GM12878 (cell line): ENCODE measurements at regions not wholly inside any gene's neighbourhood (a gene's known extent, or its start where the extent isn't known, plus 50 kb on each side); places are given as distances from the start of the nearest gene placed in this dataset.

Experiments used
- ATAC-seq: fragments of 200-7000 bp; cut with Tn5 transposase; 3 replicates; pipeline ENCODE4 v1.9.1; 2020; ENCODE audit warnings: mild to moderate bottlenecking, moderate library complexity
- BruUV-seq: library from RNA; stranded (reverse); fragments of 400-500 nt; replicated peaks from 2 replicates; lab custom pipeline; 2021; lab: Mats Ljungman, UMichigan
- CTCF ChIA-PET: fragments of 300-600 bp; sonication (Branson Sonifier 250); formaldehyde crosslinking; extraction: SDS; loops from one replicate; lab custom pipeline; 2021; ENCODE audit warnings: inconsistent platforms; lab: Yijun Ruan, JAX
- POLR2A ChIA-PET: fragments of 350-600 bp; formaldehyde crosslinking; extraction: SDS; loops from one replicate; lab custom pipeline; 2021; ENCODE audit warnings: inconsistent platforms; lab: Charles Lee
- RAD21 ChIA-PET: fragments of 300-600 bp; sonication (Branson Sonifier 250); formaldehyde crosslinking; loops from one replicate; lab custom pipeline; 2023; ENCODE audit warnings: antibody characterized with exemption; ENCODE audit not compliant: unreplicated experiment; lab: Charles Lee
- SMC1A ChIA-PET: fragments of 300-600 bp; sonication (Branson Sonifier 250); formaldehyde crosslinking; loops from one replicate; lab custom pipeline; 2023; ENCODE audit not compliant: unreplicated experiment, uncharacterized antibody; lab: Charles Lee
- DNase-seq: peaks from one replicate; pipeline ENCODE4 v3.0.0-alpha.2; 2011; ENCODE audit warnings: low read depth, low spot score
- FAIRE-seq: peaks from 3 replicates; lab custom pipeline; 2011; peaks lifted over from hg19 to GRCh38; lab: Jason Lieb, UNC
- H2AFZ ChIP-seq: 2 replicates; pipeline ENCODE4 v1.6.0; 2011; ENCODE audit warnings: low read depth, low read length, control low read depth; ENCODE audit not compliant: control insufficient read depth
- H3K27ac ChIP-seq: 2 replicates; pipeline ENCODE4 v1.5.1; 2011; ENCODE audit warnings: control low read depth; ENCODE audit not compliant: control insufficient read depth, insufficient read depth
- H3K27me3 ChIP-seq, 2 experiments: replicated peaks in 1 of 2; 2 replicates each; pipeline versions ENCODE4 v1.6.0 to v1.6.1; 2011; ENCODE audit warnings: low read length in 1 of 2; ENCODE audit not compliant: control insufficient read depth in 2 of 2, insufficient read depth in 2 of 2
- H3K36me3 ChIP-seq, 2 experiments: 2 replicates each; pipeline ENCODE4 v1.5.1; 2011; ENCODE audit warnings: low read length in 1 of 2; ENCODE audit not compliant: control insufficient read depth in 2 of 2, insufficient read depth in 2 of 2
- H3K4me1 ChIP-seq: 2 replicates; pipeline ENCODE4 v1.6.1; 2011; ENCODE audit warnings: mild to moderate bottlenecking, low read length, moderate library complexity, mixed read lengths; ENCODE audit not compliant: control insufficient read depth, insufficient read depth
- H3K4me2 ChIP-seq: 2 replicates; pipeline ENCODE4 v1.6.0; 2011; ENCODE audit warnings: control low read depth; ENCODE audit not compliant: control insufficient read depth, insufficient read depth
- H3K4me3 ChIP-seq: fragments of 200-600 bp; sonication (generic); 2 replicates; pipeline ENCODE4 v1.5.1; 2016
- H3K79me2 ChIP-seq: 2 replicates; pipeline ENCODE4 v1.6.0; 2011; ENCODE audit warnings: low read length; ENCODE audit not compliant: control insufficient read depth, insufficient read depth
- H3K9ac ChIP-seq: 2 replicates; pipeline ENCODE4 v1.8.0; 2011; ENCODE audit warnings: low read length, control low read depth, mixed read lengths; ENCODE audit not compliant: control insufficient read depth, insufficient read depth
- H3K9me3 ChIP-seq: replicated peaks from 3 replicates; pipeline ENCODE4 v1.5.1; 2011; ENCODE audit warnings: mild to moderate bottlenecking, low read length; ENCODE audit not compliant: control insufficient read depth, insufficient read depth
- H4K20me1 ChIP-seq: 2 replicates; pipeline ENCODE4 v1.6.0; 2011; ENCODE audit not compliant: control insufficient read depth, insufficient read depth
- IRF5 ChIP-seq: fragments of 450-650 bp; IDR thresholded peaks from 2 replicates; pipeline ENCODE4 v1.6.1; 2017; ENCODE audit warnings: borderline replicate concordance
- NR2C2 ChIP-seq: IDR thresholded peaks from 2 replicates; pipeline ENCODE4 v1.6.1; 2011; ENCODE audit warnings: borderline replicate concordance, low read depth; ENCODE audit not compliant: control insufficient read depth, insufficient read length
- PKNOX1 ChIP-seq: fragments of 450-650 bp; IDR thresholded peaks from 2 replicates; pipeline ENCODE4 v1.6.1; 2016; ENCODE audit warnings: mild to moderate bottlenecking
- POU2F2 ChIP-seq: IDR thresholded peaks from 3 replicates; pipeline ENCODE4 v1.6.1; 2011; ENCODE audit warnings: low read depth, mild to moderate bottlenecking, low read length, borderline replicate concordance
- RAD21 ChIP-seq: IDR thresholded peaks from 2 replicates; pipeline ENCODE4 v1.6.1; 2011; ENCODE audit warnings: mild to moderate bottlenecking, low read depth, low read length, moderate library complexity; ENCODE audit not compliant: insufficient read depth
- RFX5 ChIP-seq: IDR thresholded peaks from 2 replicates; pipeline ENCODE4 v1.6.1; 2011; ENCODE audit warnings: low read depth, low read length, improper control_type of control experiment
- SMAD1 ChIP-seq: fragments of 450-650 bp; IDR thresholded peaks from 2 replicates; pipeline ENCODE4 v1.6.1; 2018; ENCODE audit warnings: mild to moderate bottlenecking, low read depth; ENCODE audit not compliant: partially characterized antibody
- SMC3 ChIP-seq: IDR thresholded peaks from 2 replicates; pipeline ENCODE4 v1.6.1; 2011; ENCODE audit warnings: low read length, improper control_type of control experiment, borderline replicate concordance
- SUZ12 ChIP-seq: fragments of 200-600 bp; sonication (generic); IDR thresholded peaks from one replicate; pipeline ENCODE4 v1.6.1; 2018; ENCODE audit warnings: antibody characterized with exemption, mild to moderate bottlenecking; ENCODE audit not compliant: unreplicated experiment
- TAF1 ChIP-seq: IDR thresholded peaks from 2 replicates; pipeline ENCODE4 v1.6.1; 2011; ENCODE audit warnings: mild to moderate bottlenecking, low read depth, low read length, borderline replicate concordance
- YBX1 ChIP-seq: fragments of 450-650 bp; IDR thresholded peaks from 2 replicates; pipeline ENCODE4 v1.6.1; 2016; ENCODE audit warnings: antibody characterized with exemption
- ZNF274 ChIP-seq: IDR thresholded peaks from one replicate; pipeline ENCODE4 v1.8.0; 2011; ENCODE audit not compliant: insufficient read length, insufficient read depth
- WGBS: methylation state at CpG from one replicate; pipeline ENCODE4 v1.1.6; 2016; ENCODE audit warnings: low lambda C conversion rate; ENCODE audit not compliant: insufficient replicate concordance, insufficient coverage; ENCODE audit errors: missing lambda C conversion rate; 5-methylcytosine and 5-hydroxymethylcytosine counted together
- in situ Hi-C: fragments of 300-500 bp; cut with MboI; formaldehyde crosslinking; loops from 9 replicates; pipeline ENCODE4 v1.14.3; 2018; ENCODE audit warnings: mixed read lengths
- intact Hi-C: fragments of 100-400 bp; cut with micrococcal nuclease; formaldehyde crosslinking; loops from one replicate; pipeline ENCODE4 v1.14.2; 2022; ENCODE audit not compliant: unreplicated experiment
- TF ChIP-seq, protein P1 (sequence below): IDR thresholded peaks from 2 replicates; pipeline ENCODE4 v1.6.1; 2011; ENCODE audit warnings: mild to moderate bottlenecking, low read depth, low read length, moderate library complexity; ENCODE audit not compliant: insufficient replicate concordance
- TF ChIP-seq, protein P2 (sequence below): fragments of 450-650 bp; IDR thresholded peaks from 2 replicates; pipeline ENCODE4 v1.6.1; 2017; ENCODE audit warnings: antibody characterized with exemption, mild to moderate bottlenecking, moderate library complexity
- TF ChIP-seq, protein P3 (sequence below): fragments of 450-650 bp; IDR thresholded peaks from 2 replicates; pipeline ENCODE4 v1.6.1; 2017; ENCODE audit warnings: mild to moderate bottlenecking, moderate library complexity

- BruUV-seq: no TSS peak
- ChIA-PET RAD21 (no interaction called here), POLR2A (no interaction called here), CTCF (no interaction called here), SMC1A (no interaction called here)
- Histone ChIP-seq H3K79me2 (no peaks in the 10 kb centered on the region), H3K36me3 (no peaks in the 10 kb centered on the region), H3K9ac (no peak overlapping the region), H3K4me1 (no peaks in the 10 kb centered on the region), H2AFZ (no peak overlapping the region), H4K20me1 (no peaks in the 10 kb centered on the region), H3K9me3 (no peaks in the 10 kb centered on the region), H3K4me2 (no peak overlapping the region), H3K4me3 (no peak overlapping the region), H3K27me3 (no peaks in the 10 kb centered on the region), H3K27ac (no peak overlapping the region)
- 14% methylated on average over 3 of the region's 3 CpGs for WGBS
- no peak for FAIRE-seq
- in situ Hi-C loops (no loop called here), intact Hi-C loops (no loop called here)
- DNase-seq: no peak
- ATAC-seq: no peak
- no peak for TF ChIP-seq SMC3
- TF ChIP-seq SMAD1: no peak
- TF ChIP-seq POU2F2: no peak
- TF ChIP-seq NR2C2: no peak
- TF ChIP-seq ZNF274: no peak
- TF ChIP-seq YBX1: no peak
- TF ChIP-seq IRF5: no peak
- no peak for TF ChIP-seq TAF1
- TF ChIP-seq PKNOX1: no peak
- no peak for TF ChIP-seq SUZ12
- TF ChIP-seq, protein P1, sequence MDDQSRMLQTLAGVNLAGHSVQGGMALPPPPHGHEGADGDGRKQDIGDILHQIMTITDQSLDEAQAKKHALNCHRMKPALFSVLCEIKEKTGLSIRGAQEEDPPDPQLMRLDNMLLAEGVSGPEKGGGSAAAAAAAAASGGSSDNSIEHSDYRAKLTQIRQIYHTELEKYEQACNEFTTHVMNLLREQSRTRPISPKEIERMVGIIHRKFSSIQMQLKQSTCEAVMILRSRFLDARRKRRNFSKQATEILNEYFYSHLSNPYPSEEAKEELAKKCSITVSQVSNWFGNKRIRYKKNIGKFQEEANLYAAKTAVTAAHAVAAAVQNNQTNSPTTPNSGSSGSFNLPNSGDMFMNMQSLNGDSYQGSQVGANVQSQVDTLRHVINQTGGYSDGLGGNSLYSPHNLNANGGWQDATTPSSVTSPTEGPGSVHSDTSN: no peak
- TF ChIP-seq RFX5: no peak
- TF ChIP-seq, protein P2, sequence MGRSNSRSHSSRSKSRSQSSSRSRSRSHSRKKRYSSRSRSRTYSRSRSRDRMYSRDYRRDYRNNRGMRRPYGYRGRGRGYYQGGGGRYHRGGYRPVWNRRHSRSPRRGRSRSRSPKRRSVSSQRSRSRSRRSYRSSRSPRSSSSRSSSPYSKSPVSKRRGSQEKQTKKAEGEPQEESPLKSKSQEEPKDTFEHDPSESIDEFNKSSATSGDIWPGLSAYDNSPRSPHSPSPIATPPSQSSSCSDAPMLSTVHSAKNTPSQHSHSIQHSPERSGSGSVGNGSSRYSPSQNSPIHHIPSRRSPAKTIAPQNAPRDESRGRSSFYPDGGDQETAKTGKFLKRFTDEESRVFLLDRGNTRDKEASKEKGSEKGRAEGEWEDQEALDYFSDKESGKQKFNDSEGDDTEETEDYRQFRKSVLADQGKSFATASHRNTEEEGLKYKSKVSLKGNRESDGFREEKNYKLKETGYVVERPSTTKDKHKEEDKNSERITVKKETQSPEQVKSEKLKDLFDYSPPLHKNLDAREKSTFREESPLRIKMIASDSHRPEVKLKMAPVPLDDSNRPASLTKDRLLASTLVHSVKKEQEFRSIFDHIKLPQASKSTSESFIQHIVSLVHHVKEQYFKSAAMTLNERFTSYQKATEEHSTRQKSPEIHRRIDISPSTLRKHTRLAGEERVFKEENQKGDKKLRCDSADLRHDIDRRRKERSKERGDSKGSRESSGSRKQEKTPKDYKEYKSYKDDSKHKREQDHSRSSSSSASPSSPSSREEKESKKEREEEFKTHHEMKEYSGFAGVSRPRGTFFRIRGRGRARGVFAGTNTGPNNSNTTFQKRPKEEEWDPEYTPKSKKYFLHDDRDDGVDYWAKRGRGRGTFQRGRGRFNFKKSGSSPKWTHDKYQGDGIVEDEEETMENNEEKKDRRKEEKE: no peak
- no peak for TF ChIP-seq RAD21
- TF ChIP-seq, protein P3, sequence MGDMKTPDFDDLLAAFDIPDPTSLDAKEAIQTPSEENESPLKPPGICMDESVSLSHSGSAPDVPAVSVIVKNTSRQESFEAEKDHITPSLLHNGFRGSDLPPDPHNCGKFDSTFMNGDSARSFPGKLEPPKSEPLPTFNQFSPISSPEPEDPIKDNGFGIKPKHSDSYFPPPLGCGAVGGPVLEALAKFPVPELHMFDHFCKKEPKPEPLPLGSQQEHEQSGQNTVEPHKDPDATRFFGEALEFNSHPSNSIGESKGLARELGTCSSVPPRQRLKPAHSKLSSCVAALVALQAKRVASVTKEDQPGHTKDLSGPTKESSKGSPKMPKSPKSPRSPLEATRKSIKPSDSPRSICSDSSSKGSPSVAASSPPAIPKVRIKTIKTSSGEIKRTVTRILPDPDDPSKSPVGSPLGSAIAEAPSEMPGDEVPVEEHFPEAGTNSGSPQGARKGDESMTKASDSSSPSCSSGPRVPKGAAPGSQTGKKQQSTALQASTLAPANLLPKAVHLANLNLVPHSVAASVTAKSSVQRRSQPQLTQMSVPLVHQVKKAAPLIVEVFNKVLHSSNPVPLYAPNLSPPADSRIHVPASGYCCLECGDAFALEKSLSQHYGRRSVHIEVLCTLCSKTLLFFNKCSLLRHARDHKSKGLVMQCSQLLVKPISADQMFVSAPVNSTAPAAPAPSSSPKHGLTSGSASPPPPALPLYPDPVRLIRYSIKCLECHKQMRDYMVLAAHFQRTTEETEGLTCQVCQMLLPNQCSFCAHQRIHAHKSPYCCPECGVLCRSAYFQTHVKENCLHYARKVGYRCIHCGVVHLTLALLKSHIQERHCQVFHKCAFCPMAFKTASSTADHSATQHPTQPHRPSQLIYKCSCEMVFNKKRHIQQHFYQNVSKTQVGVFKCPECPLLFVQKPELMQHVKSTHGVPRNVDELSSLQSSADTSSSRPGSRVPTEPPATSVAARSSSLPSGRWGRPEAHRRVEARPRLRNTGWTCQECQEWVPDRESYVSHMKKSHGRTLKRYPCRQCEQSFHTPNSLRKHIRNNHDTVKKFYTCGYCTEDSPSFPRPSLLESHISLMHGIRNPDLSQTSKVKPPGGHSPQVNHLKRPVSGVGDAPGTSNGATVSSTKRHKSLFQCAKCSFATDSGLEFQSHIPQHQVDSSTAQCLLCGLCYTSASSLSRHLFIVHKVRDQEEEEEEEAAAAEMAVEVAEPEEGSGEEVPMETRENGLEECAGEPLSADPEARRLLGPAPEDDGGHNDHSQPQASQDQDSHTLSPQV: no peak
These were observed 214.8 kb downstream of the GLRX3 start for GRCh38 chr10:130350996-130351395.
